ENCODE measurements at regions not wholly inside any gene's neighbourhood (a gene's known extent, or its start where the extent isn't known, plus 50 kb on each side); places are given as distances from the start of the nearest gene placed in this dataset.

DNA sequence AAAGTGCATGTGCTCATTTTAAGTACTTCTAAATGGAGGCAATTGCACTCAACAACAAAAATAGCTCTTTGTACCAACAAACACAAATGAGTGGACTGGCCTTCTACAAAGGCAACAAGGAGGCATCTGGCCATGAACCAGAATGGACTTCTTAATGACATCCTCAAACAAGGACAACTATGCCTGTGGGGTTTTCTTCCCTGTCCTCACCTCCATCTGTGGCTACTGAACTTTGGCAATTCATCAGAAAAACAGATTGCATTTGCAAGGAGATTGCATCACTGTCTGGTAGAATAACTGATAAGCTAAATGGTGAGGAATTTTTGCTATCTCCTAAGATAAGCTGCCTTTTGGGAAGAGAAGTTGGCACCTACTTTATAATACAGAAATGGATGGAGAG lies 447.3 kb upstream of the CCNG1 start:
- TF ChIP-seq RAD21 (conservative IDR thresholded peaks at IDR 0.05 in 1 of 2, IDR thresholded peaks at IDR 0.05 in 1 of 2) = no peak
- TF ChIP-seq POLR2A (IDR thresholded peaks at IDR 0.05; ENCODE audit: low read length) = no peak
